CD14-positive monocyte (primary cell): ENCODE measurements at regions not wholly inside any gene's neighbourhood (a gene's known extent, or its start where the extent isn't known, plus 50 kb on each side); places are given as distances from the start of the nearest gene placed in this dataset.

Experiments used
- DNase-seq, 3 donors: peaks; one replicate each; pipeline ENCODE4 v3.0.0-alpha.2; 2011 to 2022
- H2AFZ ChIP-seq: 2 replicates; pipeline ENCODE4 v1.6.0; 2012; ENCODE audit warnings: mild to moderate bottlenecking, low read depth, low read length, inconsistent platforms; ENCODE audit not compliant: insufficient read depth, poor library complexity, severe bottlenecking
- H3K27ac ChIP-seq, 2 donors: 1 replicate in 1 of 2; 2 replicates in 1 of 2; pipeline ENCODE4 v1.5.1; 2012 to 2013; ENCODE audit warnings: low read length in 2 of 2, control low read depth in 1 of 2, inconsistent platforms in 1 of 2, low read depth in 1 of 2, mild to moderate bottlenecking in 1 of 2
- H3K27me3 ChIP-seq, 2 donors: one replicate each; pipeline versions ENCODE4 v1.6.0 to v1.6.1; 2011 to 2013; ENCODE audit warnings: low read length in 2 of 2; ENCODE audit not compliant: control insufficient read depth in 2 of 2, insufficient read depth in 2 of 2
- H3K36me3 ChIP-seq, 2 donors: replicated peaks in 1 of 2; 1 replicate in 1 of 2; 2 replicates in 1 of 2; pipeline versions ENCODE4 v1.5.1 to v1.6.1; 2012 to 2013; ENCODE audit warnings: low read length in 2 of 2, control low read depth in 1 of 2, inconsistent platforms in 1 of 2, mild to moderate bottlenecking in 1 of 2; ENCODE audit not compliant: insufficient read depth in 2 of 2, control insufficient read depth in 1 of 2
- H3K4me1 ChIP-seq, 2 donors: 1 replicate in 1 of 2; 2 replicates in 1 of 2; pipeline versions ENCODE4 v1.5.1 to v1.6.1; 2012 to 2013; ENCODE audit warnings: low read length in 2 of 2, control low read depth in 1 of 2, inconsistent platforms in 1 of 2, mild to moderate bottlenecking in 1 of 2, moderate library complexity in 1 of 2; ENCODE audit not compliant: insufficient read depth in 2 of 2, control insufficient read depth in 1 of 2
- H3K4me2 ChIP-seq: replicated peaks from 2 replicates; pipeline ENCODE3; 2012; ENCODE audit warnings: low read length, moderate library complexity, mild to moderate bottlenecking; ENCODE audit not compliant: poor library complexity, severe bottlenecking; ENCODE audit errors: extremely low read depth
- H3K4me3 ChIP-seq, 3 experiments: fragments of 200-600 bp in 1 of 3; sonication (generic) in 1 of 3; replicated peaks in 1 of 3; 1 replicate in 2 of 3; 2 replicates in 1 of 3; pipeline ENCODE4 v1.5.1; 2011 to 2013; ENCODE audit warnings: low read length in 3 of 3, mild to moderate bottlenecking in 3 of 3, control low read depth in 2 of 3, low read depth in 2 of 3, inconsistent platforms in 1 of 3, moderate library complexity in 1 of 3
- H3K79me2 ChIP-seq: 2 replicates; pipeline ENCODE4 v1.6.0; 2012; ENCODE audit warnings: mild to moderate bottlenecking, control low read depth, inconsistent platforms, low read length, moderate library complexity; ENCODE audit not compliant: insufficient read depth
- H3K9ac ChIP-seq: 2 replicates; pipeline ENCODE4 v1.6.0; 2017; ENCODE audit warnings: low read length, mild to moderate bottlenecking; ENCODE audit not compliant: insufficient read depth, poor library complexity, severe bottlenecking
- H3K9me3 ChIP-seq, 2 donors: replicated peaks in 1 of 2; 1 replicate in 1 of 2; 2 replicates in 1 of 2; pipeline versions ENCODE4 v1.5.1 to v1.6.1; 2012 to 2013; ENCODE audit warnings: low read length in 2 of 2, control low read depth in 1 of 2; ENCODE audit not compliant: control insufficient read depth in 1 of 2, insufficient read depth in 1 of 2
- H4K20me1 ChIP-seq: 2 replicates; pipeline ENCODE4 v1.6.0; 2012; ENCODE audit warnings: mild to moderate bottlenecking, low read length, control low read depth, moderate library complexity; ENCODE audit not compliant: insufficient read depth
- H3K27ac Mint-ChIP-seq, 7 donors: one replicate each; pipeline ENCODE4 v1.8.0; 2020; ENCODE audit warnings: mild to moderate bottlenecking in 7 of 7, mixed read lengths in 7 of 7, moderate library complexity in 6 of 7, inconsistent platforms in 2 of 7
- H3K27me3 Mint-ChIP-seq, 3 donors: one replicate each; pipeline ENCODE4 v1.8.0; 2021 to 2022; ENCODE audit warnings: low read depth in 3 of 3, mild to moderate bottlenecking in 3 of 3, mixed read lengths in 3 of 3, moderate library complexity in 3 of 3, inconsistent platforms in 1 of 3
- H3K36me3 Mint-ChIP-seq, 2 donors: one replicate each; pipeline ENCODE4 v1.8.0; 2020; ENCODE audit warnings: mixed read lengths in 2 of 2, inconsistent platforms in 1 of 2, mild to moderate bottlenecking in 1 of 2
- H3K4me1 Mint-ChIP-seq: one replicate; pipeline ENCODE4 v1.8.0; 2020; ENCODE audit warnings: mild to moderate bottlenecking, mixed read lengths
- H3K4me3 Mint-ChIP-seq, 2 donors: one replicate each; pipeline ENCODE4 v1.8.0; 2020; ENCODE audit warnings: mild to moderate bottlenecking in 2 of 2, mixed read lengths in 2 of 2, moderate library complexity in 1 of 2
- H3K9me3 Mint-ChIP-seq, 7 donors: one replicate each; pipeline ENCODE4 v1.8.0; 2020 to 2022; ENCODE audit warnings: mixed read lengths in 7 of 7, mild to moderate bottlenecking in 6 of 7, moderate library complexity in 6 of 7, inconsistent platforms in 2 of 7
- CTCF ChIP-seq: fragments of 200-600 bp; IDR thresholded peaks from one replicate; pipeline ENCODE4 v1.8.0; 2022; ENCODE audit warnings: antibody characterized with exemption, mild to moderate bottlenecking
- WGBS: methylation state at CpG from one replicate; pipeline ENCODE4 v1.1.5; 2013; ENCODE audit warnings: missing lambda C conversion rate; ENCODE audit not compliant: insufficient coverage; 5-methylcytosine and 5-hydroxymethylcytosine counted together
- intact Hi-C, 2 donors: fragments of 100-400 bp; cut with micrococcal nuclease; formaldehyde crosslinking; loops; one replicate each; pipeline versions ENCODE4 v1.15.0 to v1.15.1; 2023

GRCh38 chr7:46832136-46832535, 749.8 kb downstream of the TNS3 start:
- Histone ChIP-seq H3K9ac (no peak overlapping the region), H3K79me2 (no peaks in the 10 kb centered on the region), H3K4me2 (no peak overlapping the region), H3K27ac (no peak overlapping the region), H3K4me3 (no peak overlapping the region), H3K4me1 (no peaks in the 10 kb centered on the region), H3K36me3 (no peaks in the 10 kb centered on the region), H4K20me1 (no peaks in the 10 kb centered on the region), H3K27me3 (no peaks in the 10 kb centered on the region), H2AFZ (no peak overlapping the region), H3K9me3 (peaks cover 10 to 11% of the 10 kb centered on the region in 2 donors)
- no peak for TF ChIP-seq CTCF
- DNase-seq: no peak
- no peaks in the 10 kb centered on the region for H3K36me3 Mint-ChIP-seq
- H3K9me3 Mint-ChIP-seq: peaks cover 6 to 15% (median 9%) of the 10 kb centered on the region in 7 donors
- 63% methylated on average over 1 of the region's 2 CpGs for WGBS
- H3K4me1 Mint-ChIP-seq: no peaks in the 10 kb centered on the region
- no peak overlapping the region for H3K27ac Mint-ChIP-seq
- intact Hi-C loops: no loop called here
- H3K4me3 Mint-ChIP-seq: no peak overlapping the region
- peaks cover 0 to 1% (median 0%) of the 10 kb centered on the region in 3 donors for H3K27me3 Mint-ChIP-seq

GRCh38 chr7:46819819-46820218, 762.1 kb downstream of the TNS3 start:
- no peak overlapping the region for H3K9ac ChIP-seq
- TF ChIP-seq CTCF: no peak
- H4K20me1 ChIP-seq: no peaks in the 10 kb centered on the region
- Mint-ChIP-seq H3K4me1 (no peaks in the 10 kb centered on the region), H3K36me3 (no peaks in the 10 kb centered on the region), H3K9me3 (peaks cover 7 to 16% (median 8%) of the 10 kb centered on the region in 7 donors), H3K27me3 (no peaks in the 10 kb centered on the region), H3K27ac (no peak overlapping the region), H3K4me3 (no peak overlapping the region)
- no peaks in the 10 kb centered on the region for H3K4me1 ChIP-seq
- no peaks in the 10 kb centered on the region for H3K79me2 ChIP-seq
- intact Hi-C loops: no loop called here
- H3K27ac ChIP-seq: no peak overlapping the region
- no peak overlapping the region for H3K4me2 ChIP-seq
- no peak overlapping the region for H2AFZ ChIP-seq
- no peaks in the 10 kb centered on the region for H3K36me3 ChIP-seq
- no peak for DNase-seq
- WGBS: 89% methylated on average over 4 of the region's 7 CpGs
- no peaks in the 10 kb centered on the region for H3K27me3 ChIP-seq
- H3K9me3 ChIP-seq: peaks cover 8 to 15% of the 10 kb centered on the region in 2 donors
- no peak overlapping the region for H3K4me3 ChIP-seq
